Gastrocnemius medialis (tissue), 4 donors: ENCODE measurements at regions not wholly inside any gene's neighbourhood (a gene's known extent, or its start where the extent isn't known, plus 50 kb on each side); places are given as distances from the start of the nearest gene placed in this dataset.

ENCODE experiments used
- ATAC-seq, 2 donors: fragments of 150-250 bp; one replicate each; pipeline ENCODE4 v1.9.1; 2016
- DNase-seq, 2 donors: peaks; one replicate each; pipeline ENCODE4 v3.0.0-alpha.2; 2019
- H3K27ac ChIP-seq, 4 donors: fragments of 200-600 bp; sonication (generic); 1 replicate in 1 of 4; 2 replicates in 3 of 4; pipeline ENCODE4 v1.5.1; 2016 to 2018; ENCODE audit warnings: mild to moderate bottlenecking in 2 of 4, moderate library complexity in 1 of 4
- H3K27me3 ChIP-seq, 3 donors: fragments of 200-600 bp; sonication (generic) in 2 of 3; 1 replicate in 1 of 3; 2 replicates in 2 of 3; pipeline versions ENCODE4 v1.5.1 to v1.6.0; 2016 to 2019; ENCODE audit warnings: mild to moderate bottlenecking in 1 of 3, moderate library complexity in 1 of 3
- H3K36me3 ChIP-seq, 2 donors: fragments of 200-600 bp; sonication (generic) in 1 of 2; one replicate each; pipeline ENCODE4 v1.5.1; 2017 to 2018
- H3K4me1 ChIP-seq, 2 donors: fragments of 200-600 bp; sonication (generic) in 1 of 2; one replicate each; pipeline ENCODE4 v1.5.1; 2016 to 2017; ENCODE audit warnings: mild to moderate bottlenecking in 2 of 2
- H3K4me3 ChIP-seq, 4 donors: fragments of 200-600 bp; sonication (generic) in 3 of 4; 1 replicate in 1 of 4; 2 replicates in 3 of 4; pipeline ENCODE4 v1.5.1; 2016 to 2019; ENCODE audit warnings: mild to moderate bottlenecking in 2 of 4
- H3K9me3 ChIP-seq, 3 donors: fragments of 200-600 bp; sonication (generic) in 2 of 3; 1 replicate in 1 of 3; 2 replicates in 2 of 3; pipeline ENCODE4 v1.5.1; 2016 to 2019
- POLR2A ChIP-seq, 2 donors: fragments of 450-650 bp; IDR thresholded peaks; one replicate each; pipeline ENCODE4 v1.6.1; 2017; ENCODE audit warnings: antibody characterized with exemption in 2 of 2, mild to moderate bottlenecking in 2 of 2, moderate library complexity in 2 of 2
- in situ Hi-C, 4 donors: fragments of 200-750 bp; cut with MboI; loops; one replicate each; pipeline versions ENCODE4 v1.15.0 to v1.8.0; 2017; ENCODE audit warnings: low sequenced_read_pairs in 4 of 4
- intact Hi-C: fragments of 100-400 bp; cut with DNase I; formaldehyde crosslinking; loops from one replicate; pipeline ENCODE4 v1.15.1; 2023; ENCODE audit warnings: low total_unique reads
- TF ChIP-seq, protein P1 (sequence below), 5 experiments: fragments of 450-650 bp in 3 of 5; fragments of 200-600 bp in 2 of 5; sonication (generic) in 2 of 5; IDR thresholded peaks in 4 of 5; conservative IDR thresholded peaks in 1 of 5; 1 replicate in 4 of 5; 2 replicates in 1 of 5; pipeline ENCODE4 v1.5.1; 2016 to 2019; ENCODE audit warnings: antibody characterized with exemption in 5 of 5, mild to moderate bottlenecking in 3 of 5, moderate library complexity in 3 of 5

DNA sequence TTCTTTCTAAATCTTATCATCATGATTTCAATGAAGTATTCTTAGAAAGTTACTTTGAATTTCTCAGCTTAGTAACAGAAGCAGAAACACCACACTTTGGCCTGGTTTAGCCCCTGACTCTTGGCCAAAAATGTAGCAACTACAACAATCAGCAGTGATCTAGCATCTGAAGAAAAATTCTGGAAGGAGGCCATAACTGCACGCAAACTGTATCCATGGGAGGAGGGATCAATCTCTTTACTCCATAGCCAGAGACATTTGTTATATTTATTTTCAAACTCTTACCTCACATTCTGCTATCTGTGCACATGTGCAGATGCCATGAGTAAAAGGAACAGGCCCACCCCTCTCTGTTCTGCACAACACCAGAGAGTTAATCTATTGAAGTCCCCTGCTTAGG lies 251.0 kb upstream of the P2RY1 start:
- in situ Hi-C loops, result no loop called here
- no peak for DNase-seq
- no peak for TF ChIP-seq POLR2A (IDR thresholded peaks at IDR 0.05)
- TF ChIP-seq, protein P1, sequence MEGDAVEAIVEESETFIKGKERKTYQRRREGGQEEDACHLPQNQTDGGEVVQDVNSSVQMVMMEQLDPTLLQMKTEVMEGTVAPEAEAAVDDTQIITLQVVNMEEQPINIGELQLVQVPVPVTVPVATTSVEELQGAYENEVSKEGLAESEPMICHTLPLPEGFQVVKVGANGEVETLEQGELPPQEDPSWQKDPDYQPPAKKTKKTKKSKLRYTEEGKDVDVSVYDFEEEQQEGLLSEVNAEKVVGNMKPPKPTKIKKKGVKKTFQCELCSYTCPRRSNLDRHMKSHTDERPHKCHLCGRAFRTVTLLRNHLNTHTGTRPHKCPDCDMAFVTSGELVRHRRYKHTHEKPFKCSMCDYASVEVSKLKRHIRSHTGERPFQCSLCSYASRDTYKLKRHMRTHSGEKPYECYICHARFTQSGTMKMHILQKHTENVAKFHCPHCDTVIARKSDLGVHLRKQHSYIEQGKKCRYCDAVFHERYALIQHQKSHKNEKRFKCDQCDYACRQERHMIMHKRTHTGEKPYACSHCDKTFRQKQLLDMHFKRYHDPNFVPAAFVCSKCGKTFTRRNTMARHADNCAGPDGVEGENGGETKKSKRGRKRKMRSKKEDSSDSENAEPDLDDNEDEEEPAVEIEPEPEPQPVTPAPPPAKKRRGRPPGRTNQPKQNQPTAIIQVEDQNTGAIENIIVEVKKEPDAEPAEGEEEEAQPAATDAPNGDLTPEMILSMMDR (IDR thresholded peaks at IDR 0.05 in 4 of 5, conservative IDR thresholded peaks at IDR 0.05 in 1 of 5), result no peak
- no peak for ATAC-seq
- Histone ChIP-seq H3K27me3 (no peaks in the 10 kb centered on the region), H3K36me3 (no peaks in the 10 kb centered on the region), H3K4me1 (peaks cover 0 to 6% of the 10 kb centered on the region in 2 donors), H3K27ac (no peak overlapping the region), H3K4me3 (no peak overlapping the region), H3K9me3 (no peaks in the 10 kb centered on the region)
- intact Hi-C loops, result no loop called here

GRCh38 chr3:152586974-152587373 lies 248.0 kb upstream of the P2RY1 start:
- peaks cover 6% of the 10 kb centered on the region in 2 donors for H3K4me1 ChIP-seq
- intact Hi-C loops (no loop called here), in situ Hi-C loops (no loop called here)
- no peaks in the 10 kb centered on the region for H3K27me3 ChIP-seq
- no peak overlapping the region for H3K4me3 ChIP-seq
- DNase-seq (no peak), ATAC-seq (no peak)
- H3K36me3 ChIP-seq, result no peaks in the 10 kb centered on the region
- no peak for TF ChIP-seq POLR2A (IDR thresholded peaks at IDR 0.05)
- TF ChIP-seq, protein P1 (IDR thresholded peaks at IDR 0.05 in 4 of 5, conservative IDR thresholded peaks at IDR 0.05 in 1 of 5), result no peak
- H3K27ac ChIP-seq, result no peak overlapping the region
- no peaks in the 10 kb centered on the region for H3K9me3 ChIP-seq

DNA sequence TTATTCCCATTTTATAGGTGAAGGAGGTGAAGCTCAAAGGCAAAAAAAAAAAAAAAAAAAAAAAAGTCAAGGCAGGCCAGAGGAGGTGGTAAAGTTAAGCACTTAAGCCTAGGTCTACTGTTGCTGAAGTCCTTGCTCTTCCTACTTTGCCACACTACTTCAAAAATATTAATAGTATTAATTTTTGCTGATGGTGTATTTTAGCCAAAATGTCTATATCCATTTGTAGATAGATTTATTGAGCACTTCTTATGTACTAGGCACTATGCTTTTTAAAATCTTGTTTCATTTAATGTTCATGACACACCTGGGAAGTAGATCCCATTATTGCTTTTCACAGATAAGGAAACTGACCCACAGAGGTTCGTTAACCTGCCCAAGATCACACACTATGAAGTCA lies 247.1 kb upstream of the P2RY1 start:
- Histone ChIP-seq H3K36me3 (no peaks in the 10 kb centered on the region), H3K27ac (no peak overlapping the region), H3K27me3 (no peaks in the 10 kb centered on the region), H3K4me1 (peaks cover 6% of the 10 kb centered on the region in 2 donors), H3K4me3 (no peak overlapping the region), H3K9me3 (no peaks in the 10 kb centered on the region)
- in situ Hi-C loops (no loop called here), intact Hi-C loops (no loop called here)
- TF ChIP-seq, protein P1 (IDR thresholded peaks at IDR 0.05 in 4 of 5, conservative IDR thresholded peaks at IDR 0.05 in 1 of 5), result no peak
- no peak for TF ChIP-seq POLR2A (IDR thresholded peaks at IDR 0.05)
- ATAC-seq (no peak), DNase-seq (no peak)

DNA sequence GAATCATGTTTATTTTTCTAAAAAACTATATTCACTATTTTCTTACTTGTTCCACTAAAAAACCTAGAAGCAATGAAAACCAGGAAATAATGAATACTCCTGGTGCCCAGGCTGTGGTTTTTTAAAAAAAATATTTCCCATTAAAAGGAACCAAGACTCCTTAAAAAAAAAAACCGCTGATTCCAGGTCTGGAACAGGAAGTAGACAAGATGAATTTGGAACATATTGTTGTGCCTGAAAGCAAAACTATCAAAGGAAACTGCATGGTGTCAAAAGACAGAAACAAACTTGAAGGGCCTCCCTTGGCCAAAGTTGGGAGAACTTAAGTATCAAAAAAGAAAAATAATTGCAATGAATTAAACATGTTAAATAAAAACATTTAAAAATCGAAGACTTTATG lies 245.3 kb upstream of the P2RY1 start:
- no peaks in the 10 kb centered on the region for H3K9me3 ChIP-seq
- H3K4me3 ChIP-seq, result no peak overlapping the region
- H3K27me3 ChIP-seq, result no peaks in the 10 kb centered on the region
- peaks cover 0 to 6% of the 10 kb centered on the region in 2 donors for H3K4me1 ChIP-seq
- in situ Hi-C loops, result no loop called here
- intact Hi-C loops, result no loop called here
- DNase-seq (no peak), ATAC-seq (no peak)
- H3K27ac ChIP-seq, result no peak overlapping the region
- TF ChIP-seq, protein P1 (IDR thresholded peaks at IDR 0.05 in 4 of 5, conservative IDR thresholded peaks at IDR 0.05 in 1 of 5), result no peak
- TF ChIP-seq POLR2A (IDR thresholded peaks at IDR 0.05), result no peak
- no peaks in the 10 kb centered on the region for H3K36me3 ChIP-seq

DNA sequence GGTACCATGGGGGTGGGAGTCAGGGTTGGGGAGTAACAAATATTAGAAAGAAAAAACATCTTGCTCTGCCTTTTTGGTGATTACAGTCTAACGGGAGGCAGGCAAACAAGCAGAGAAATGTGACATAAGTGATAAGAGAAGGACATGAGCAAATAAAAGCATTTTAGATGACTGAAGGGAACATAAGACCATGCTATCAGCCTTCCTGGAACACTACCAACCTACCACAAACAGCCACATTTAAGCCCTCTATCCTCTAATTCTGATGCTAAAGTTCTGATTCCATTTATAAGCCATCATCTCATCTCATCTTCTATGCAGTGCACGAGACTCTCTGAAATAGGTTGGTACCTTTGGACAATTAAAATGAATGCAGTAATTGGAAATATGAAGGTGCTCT lies 243.4 kb upstream of the P2RY1 start:
- H3K27me3 ChIP-seq, result no peaks in the 10 kb centered on the region
- no peak for TF ChIP-seq POLR2A (IDR thresholded peaks at IDR 0.05)
- TF ChIP-seq, protein P1 (IDR thresholded peaks at IDR 0.05 in 4 of 5, conservative IDR thresholded peaks at IDR 0.05 in 1 of 5), result no peak
- in situ Hi-C loops (no loop called here), intact Hi-C loops (no loop called here)
- ATAC-seq (no peak), DNase-seq (no peak)
- no peaks in the 10 kb centered on the region for H3K9me3 ChIP-seq
- H3K27ac ChIP-seq, result no peak overlapping the region
- no peak overlapping the region for H3K4me3 ChIP-seq
- no peaks in the 10 kb centered on the region for H3K36me3 ChIP-seq
- peaks cover 0 to 6% of the 10 kb centered on the region in 2 donors for H3K4me1 ChIP-seq
